Panc1 (cell line): ENCODE measurements at regions not wholly inside any gene's neighbourhood (a gene's known extent, or its start where the extent isn't known, plus 50 kb on each side); places are given as distances from the start of the nearest gene placed in this dataset.

Experiments used
- CTCF ChIP-seq: fragments of 450-650 bp; IDR thresholded peaks from 2 replicates; pipeline ENCODE4 v1.5.1; 2017; ENCODE audit warnings: mild to moderate bottlenecking
- POLR2AphosphoS5 ChIP-seq: IDR thresholded peaks from 2 replicates; pipeline ENCODE4 v1.6.1; 2012; ENCODE audit warnings: mild to moderate bottlenecking, low read depth, low read length, moderate library complexity
- REST ChIP-seq, 2 experiments: IDR thresholded peaks; 2 replicates each; pipeline ENCODE4 v1.6.1; 2011 to 2012; ENCODE audit warnings: low read depth in 2 of 2, control low read depth in 1 of 2, low read length in 1 of 2, mild to moderate bottlenecking in 1 of 2, moderate library complexity in 1 of 2; ENCODE audit not compliant: insufficient read depth in 1 of 2
- SIN3A ChIP-seq: IDR thresholded peaks from 2 replicates; pipeline ENCODE4 v1.6.1; 2012; ENCODE audit warnings: low read depth, mild to moderate bottlenecking, low read length, moderate library complexity, borderline replicate concordance; ENCODE audit not compliant: insufficient read depth

- no peak for TF ChIP-seq CTCF
- no peak for TF ChIP-seq REST (IDR thresholded peaks at IDR 0.05; ENCODE audit: insufficient read depth in 1 of 2, low read depth in 2 of 2, low read length in 1 of 2)
- no peak for TF ChIP-seq POLR2AphosphoS5
- TF ChIP-seq SIN3A: no peak
These were observed 664.9 kb downstream of the KCNJ3 start for GRCh38 chr2:155363349-155363888.
